ENCODE measurements at regions not wholly inside any gene's neighbourhood (a gene's known extent, or its start where the extent isn't known, plus 50 kb on each side); places are given as distances from the start of the nearest gene placed in this dataset.

DNA sequence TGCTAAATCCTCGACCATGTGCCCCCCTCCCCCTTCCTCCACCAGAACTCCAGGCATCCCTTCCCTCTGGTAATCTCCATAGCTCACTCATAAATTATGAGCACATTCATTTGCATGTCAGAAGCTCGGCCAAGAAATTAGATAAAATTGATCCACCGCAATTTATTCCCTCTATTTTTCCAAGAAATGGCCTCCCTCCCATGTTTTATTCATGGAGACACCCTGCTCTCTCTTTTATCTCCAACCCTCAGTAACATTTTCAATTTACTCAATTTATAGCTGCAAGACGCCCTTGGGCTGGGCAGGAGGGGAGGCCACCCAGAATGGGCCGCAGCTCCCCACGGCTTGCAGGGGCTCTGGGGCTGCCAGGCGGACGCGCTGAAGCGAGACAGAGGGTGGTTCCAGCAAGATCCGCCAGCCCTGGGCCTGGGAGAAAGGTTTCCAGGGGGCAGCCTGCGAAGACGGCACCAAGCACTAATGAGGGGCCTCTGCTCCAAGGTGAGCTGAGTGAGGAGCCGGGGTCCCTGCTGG, 54.7 kb upstream of the ZNF423 start:
- DNase-seq = no peak

DNA sequence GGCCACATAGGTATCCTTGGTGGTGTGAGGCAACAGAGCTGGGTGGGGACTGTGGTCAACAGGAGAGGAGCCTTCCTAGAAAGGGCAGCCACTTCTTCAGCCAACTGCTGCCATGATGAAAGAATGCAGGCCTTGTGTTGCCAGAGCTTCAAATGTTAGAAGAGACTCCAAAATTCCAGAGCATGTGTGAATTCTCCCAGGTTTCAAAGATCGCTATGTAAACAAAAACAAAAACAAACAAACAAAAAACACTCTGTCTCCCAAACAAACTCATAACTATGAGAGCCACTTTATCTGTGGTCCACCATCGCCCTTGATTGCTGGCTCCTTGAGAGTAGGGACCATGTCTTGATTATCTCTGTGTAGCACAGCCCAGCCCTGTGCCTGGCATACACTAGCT, 55.5 kb upstream of the ZNF423 start:
- DNase-seq = no peak

- no peak for DNase-seq
These were observed 56.8 kb upstream of the ZNF423 start for GRCh38 chr16:49912721-49913120.

- no peak for DNase-seq
These were observed 57.8 kb upstream of the ZNF423 start for GRCh38 chr16:49913720-49914119.

- DNase-seq = no peak
These were observed 58.7 kb upstream of the ZNF423 start for GRCh38 chr16:49914657-49915056.

GRCh38 chr16:49918257-49918656, 62.3 kb upstream of the ZNF423 start:
- DNase-seq = no peak

DNA sequence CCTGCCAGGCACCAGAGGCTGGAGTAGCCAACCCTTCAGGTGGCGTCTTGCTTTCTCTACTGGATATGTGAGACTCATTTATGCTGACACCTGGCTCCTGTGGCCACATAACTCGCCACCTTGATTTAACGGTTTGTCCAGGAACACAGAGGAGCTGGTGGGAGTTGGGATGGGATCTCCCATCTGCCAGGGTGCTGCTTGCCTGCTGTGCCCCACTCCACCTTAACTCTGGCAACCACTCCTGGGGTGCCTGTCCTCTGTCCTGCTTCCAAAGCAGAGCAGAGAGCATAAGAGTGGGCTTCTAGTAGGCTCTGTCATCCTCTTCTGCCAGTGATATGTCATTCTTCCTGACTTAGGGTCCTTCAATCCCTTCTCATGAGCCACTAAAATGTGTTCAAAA, 63.4 kb upstream of the ZNF423 start:
- no peak for DNase-seq

- DNase-seq = no peak
These were observed 64.5 kb upstream of the ZNF423 start for GRCh38 chr16:49920397-49920796.

DNA sequence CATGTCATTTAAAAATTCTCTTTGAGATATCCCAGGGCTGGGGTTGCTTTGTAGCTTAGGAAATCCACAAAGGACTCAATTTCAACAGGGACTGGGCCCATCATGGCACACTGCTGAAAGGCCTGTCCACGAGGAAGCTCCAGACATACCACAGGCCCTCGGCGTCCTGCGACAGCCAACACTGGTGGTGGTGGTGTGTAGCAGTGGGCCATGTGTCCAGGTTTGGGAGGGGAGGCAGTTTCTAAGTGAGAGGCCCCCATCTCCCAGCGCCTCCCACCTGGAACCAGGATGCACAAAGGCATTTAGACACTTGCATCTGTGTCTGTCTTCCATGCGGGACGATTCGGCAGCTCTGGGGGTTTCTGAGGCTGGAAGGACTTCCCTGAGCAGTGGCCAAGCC, 65.2 kb upstream of the ZNF423 start:
- DNase-seq = no peak

DNA sequence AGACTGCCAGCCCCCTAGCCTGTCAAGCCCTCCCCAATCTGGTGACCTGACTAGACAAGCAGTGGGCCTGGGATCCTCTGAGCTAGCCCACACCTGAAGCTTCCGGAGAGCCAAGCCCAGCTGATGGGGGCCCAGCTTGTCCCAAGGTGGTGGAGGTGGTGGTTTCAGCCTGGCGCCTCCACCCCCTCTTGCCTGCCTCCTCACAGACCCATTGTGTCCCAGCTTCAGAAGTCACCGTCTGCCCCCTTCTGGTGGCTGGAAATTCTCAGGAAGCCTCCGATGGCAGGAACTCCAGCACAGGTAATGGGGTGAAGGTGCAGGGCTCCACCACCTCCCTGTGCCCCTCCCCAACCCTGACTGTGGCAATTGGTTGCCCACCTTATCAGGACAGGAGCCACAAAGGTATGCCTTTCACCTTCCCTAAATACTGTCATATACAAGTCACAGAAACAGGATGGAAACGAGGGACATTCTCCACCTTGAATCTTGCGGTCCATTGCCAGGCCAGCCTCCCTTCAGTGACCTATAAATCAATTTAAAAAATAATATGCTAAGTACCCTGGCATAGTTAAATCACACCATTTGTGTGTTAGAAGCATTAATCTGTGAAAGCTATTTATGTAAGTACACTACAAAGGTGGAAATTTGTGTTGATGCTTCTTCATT, 66.0 kb upstream of the ZNF423 start:
- DNase-seq = peak in 28 of 51 donors; percentile 1 to 40 (median 18)

DNA sequence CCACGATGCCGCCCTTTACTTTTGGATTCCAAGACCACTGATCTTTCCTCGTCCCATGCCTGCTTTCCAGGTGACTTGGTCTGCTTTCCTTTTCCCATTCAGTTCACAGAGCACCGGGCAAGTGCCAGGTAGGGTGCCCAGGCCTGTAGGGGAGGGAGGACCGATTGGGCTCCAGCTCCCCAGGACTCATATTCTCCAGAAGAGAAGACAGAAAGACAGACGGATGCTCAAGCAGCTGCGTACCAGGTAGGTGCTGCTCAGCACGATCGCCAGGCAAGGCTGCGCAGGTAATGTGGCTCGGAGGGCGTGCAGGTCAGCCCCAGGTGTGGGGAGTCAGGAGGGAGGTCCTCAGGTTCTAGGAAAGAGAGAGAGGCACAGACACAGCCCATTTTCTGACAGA, 67.5 kb upstream of the ZNF423 start:
- no peak for DNase-seq

GRCh38 chr16:49924078-49924477, 68.2 kb upstream of the ZNF423 start:
- no peak for DNase-seq

DNA sequence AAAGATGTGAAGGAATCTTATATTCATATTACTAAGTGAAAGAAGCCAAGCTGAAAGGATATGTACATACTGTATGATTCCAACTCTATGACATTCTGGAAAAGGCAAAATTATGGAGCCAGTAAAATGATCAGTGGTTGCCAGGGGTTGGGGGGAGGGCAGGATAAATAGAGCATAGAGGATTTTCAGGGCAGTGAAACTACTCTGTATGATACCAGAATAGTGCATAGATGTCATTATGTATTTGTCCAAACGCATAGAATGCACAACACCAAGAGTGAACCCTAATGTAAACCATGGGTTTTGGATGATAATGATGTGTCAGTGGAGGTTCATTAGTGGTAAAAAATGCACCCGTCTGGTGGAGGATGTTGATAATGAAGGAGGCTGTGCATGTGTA, 71.0 kb upstream of the ZNF423 start:
- no peak for DNase-seq

DNA sequence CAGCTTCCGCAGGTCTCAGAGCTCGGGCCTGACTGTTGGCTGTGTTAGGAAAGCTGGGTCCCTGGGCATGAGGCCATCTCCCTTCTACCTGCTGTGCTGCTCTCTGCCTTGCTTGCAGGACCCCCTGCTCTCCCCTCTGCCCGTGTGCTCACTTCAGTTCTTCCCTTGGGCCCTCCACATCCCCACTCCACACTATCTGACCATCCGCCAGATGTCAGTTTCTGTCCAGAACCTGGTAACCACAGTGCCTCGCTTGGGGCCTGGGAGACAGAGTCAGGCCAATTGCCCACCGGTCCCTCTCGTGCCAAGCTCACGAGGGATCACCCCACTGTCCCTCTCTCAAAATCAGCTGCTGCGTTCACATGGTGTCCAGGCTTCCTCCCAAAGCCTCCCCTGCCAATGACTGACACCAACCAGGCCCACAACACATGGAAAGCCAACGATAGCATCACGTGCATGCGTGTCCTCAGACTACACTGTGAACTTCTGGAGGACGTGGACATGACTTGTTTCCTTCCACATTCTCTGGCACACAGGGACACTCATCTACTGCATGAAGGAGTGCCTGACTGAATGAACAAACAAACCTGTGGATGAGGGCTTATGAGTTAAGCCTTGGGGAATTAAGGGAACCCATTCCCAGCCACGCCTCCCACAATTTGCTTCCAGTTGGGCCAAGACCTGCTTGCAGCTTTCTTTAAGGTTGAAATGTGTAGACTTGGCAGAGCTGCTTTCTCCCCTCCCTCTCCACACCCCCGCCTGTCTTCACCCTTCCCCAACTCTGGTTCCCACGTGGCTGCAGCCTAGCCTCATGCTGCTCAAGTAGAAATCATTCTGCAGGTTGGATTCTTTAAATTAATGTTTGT, 72.5 kb upstream of the ZNF423 start:
- DNase-seq = no peak

GRCh38 chr16:49929626-49930025, 73.7 kb upstream of the ZNF423 start:
- DNase-seq = no peak

DNA sequence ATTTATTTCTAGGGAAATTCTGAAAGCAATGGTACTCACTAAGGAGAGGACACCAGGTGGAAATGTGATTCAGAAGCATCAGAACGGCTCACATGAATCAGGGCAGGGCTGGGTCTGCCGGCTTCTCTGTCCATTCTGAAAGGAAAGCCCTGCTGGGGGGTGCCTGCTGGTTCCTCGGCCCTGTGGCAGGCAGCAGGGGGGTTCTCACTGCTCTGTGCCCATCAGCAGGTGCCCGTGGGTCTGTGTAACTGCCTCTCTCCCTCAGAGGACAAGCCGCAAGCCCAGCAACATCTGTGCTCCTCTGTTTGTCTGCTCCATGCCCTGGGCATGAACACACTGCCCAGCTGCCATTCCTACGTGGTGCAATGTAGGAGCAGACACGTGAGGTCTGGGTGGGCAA, 74.9 kb upstream of the ZNF423 start:
- DNase-seq = no peak

DNA sequence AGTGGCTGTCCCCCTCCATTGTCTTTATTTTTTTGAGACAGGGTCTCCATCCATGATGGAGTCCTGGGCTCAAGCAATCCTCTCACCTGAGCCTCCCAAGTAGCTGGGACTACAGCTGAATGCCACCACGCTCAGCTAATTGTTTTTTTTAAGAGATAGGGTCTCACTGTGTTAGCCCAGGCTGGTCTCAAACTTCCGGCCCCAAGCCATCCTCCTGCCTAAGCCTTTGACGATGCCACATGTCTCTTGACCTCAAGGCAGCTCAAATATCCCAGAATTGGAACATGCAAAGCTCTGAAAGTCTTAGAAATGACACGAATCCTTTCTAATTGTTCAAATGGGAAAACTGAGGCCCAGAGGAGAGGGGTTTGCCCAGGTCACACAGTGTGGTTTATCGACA, 75.4 kb upstream of the ZNF423 start:
- no peak for DNase-seq

DNA sequence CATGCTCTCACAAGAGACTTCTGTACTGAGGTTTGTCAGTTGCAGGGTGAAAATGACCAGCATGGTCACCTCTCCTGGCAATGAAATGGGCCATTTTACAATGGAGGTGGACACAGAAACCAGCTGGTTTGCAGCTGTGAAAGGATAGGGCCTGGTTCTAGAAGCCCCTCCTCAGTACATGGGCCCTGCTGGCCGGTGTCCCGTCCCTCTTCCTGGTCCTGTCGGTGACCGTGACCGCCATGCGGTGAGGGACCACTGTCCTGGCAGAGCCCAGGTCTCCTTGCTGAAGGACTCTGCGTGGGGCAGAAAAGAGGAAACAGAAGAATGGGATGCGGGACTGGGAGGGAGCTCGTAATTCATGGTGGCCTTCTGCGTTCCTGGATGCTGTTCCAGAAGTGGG, 76.0 kb upstream of the ZNF423 start:
- no peak for DNase-seq

DNA sequence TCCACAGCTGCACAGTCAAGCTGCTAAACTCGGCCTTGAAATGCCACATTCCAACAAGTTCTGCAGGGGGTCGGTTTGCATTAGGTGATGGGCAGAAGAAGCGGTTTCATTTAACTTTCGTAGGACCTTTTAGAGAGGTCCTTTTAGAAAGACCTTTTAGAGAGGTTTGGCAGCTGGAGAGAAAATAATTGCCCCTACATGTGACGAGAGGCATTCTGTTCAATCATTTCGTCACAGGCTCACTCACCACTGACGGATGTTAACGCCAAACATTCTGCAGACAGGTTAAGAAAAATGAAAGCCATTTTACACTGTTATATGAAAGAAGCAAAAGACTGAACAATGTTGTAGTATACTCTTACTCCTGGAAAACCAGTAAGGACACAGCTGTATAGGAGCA, 76.5 kb upstream of the ZNF423 start:
- no peak for DNase-seq

DNA sequence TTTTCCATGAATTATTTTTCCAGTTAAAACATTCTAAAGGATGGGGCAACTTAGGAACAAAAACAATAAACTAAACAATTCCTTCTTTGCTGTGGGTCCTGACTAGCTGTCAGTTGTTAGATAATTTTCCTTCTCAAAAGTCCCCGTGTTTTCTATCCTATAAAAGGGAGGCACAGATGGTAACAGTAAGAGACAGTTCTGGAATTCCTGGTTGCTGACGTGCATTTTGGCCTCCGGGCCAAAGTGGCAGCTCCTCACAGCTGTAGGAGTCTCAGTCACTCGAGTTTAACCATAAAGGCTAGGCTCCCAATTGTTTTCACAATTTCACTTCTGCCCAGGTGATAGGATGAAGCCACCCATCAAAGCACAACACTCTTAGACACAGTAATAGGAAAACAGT, 77.0 kb upstream of the ZNF423 start:
- DNase-seq = no peak

GRCh38 chr16:49936791-49937190, 80.9 kb upstream of the ZNF423 start:
- DNase-seq = no peak

DNA sequence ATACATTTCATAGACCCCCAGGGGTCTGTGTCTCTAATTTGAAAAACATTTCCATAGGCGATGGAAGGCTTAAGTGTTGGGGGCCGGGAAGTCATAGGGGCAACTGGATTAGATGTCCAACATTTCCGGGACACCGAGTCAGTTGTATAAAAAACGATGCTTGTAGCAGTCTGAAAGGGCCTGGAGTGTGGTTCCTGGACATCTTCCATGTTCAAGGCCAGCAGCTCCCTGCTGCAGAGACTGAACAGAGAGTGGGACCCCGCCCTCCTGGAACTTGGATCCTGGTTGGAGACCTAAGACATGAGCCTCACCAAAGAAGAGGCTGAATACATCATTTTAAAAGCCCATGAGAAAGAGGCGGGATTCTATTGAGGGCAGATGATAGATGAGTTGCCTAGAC, 82.0 kb upstream of the ZNF423 start:
- no peak for DNase-seq

- DNase-seq = no peak
These were observed 83.6 kb upstream of the ZNF423 start for GRCh38 chr16:49939495-49939894.
